GM19372 (cell line): ENCODE measurements at regions not wholly inside any gene's neighbourhood (a gene's known extent, or its start where the extent isn't known, plus 50 kb on each side); places are given as distances from the start of the nearest gene placed in this dataset.

Experiments
- ATAC-seq: cut with Tn5 transposase; IDR thresholded peaks from one replicate; pipeline ENCODE4 v1.9.1; 2021; ENCODE audit warnings: mild to moderate bottlenecking, low read depth, moderate library complexity; ENCODE audit not compliant: unreplicated experiment

DNA sequence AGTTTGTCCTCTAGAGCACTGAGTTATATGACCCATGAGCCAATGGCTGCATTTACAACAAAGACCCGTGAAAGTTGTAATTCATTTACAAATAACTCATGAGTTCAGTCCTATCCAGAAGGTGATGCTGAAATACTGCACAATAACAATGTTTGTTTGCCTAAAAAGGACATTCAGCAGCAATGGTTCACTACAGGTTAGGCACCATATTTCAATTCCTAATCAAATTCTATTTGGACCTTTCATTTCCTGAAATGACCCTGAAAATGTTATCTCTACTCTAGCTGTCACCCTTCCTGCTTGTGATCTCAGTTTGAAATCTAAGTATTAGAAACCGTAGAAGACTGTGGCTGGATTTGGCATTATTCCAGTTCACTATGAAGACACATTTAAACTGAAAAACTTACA lies 191.2 kb upstream of the SAMSN1 start:
- ATAC-seq: no peak

GRCh38 chr21:14736672-14737071 lies 190.6 kb upstream of the SAMSN1 start:
- ATAC-seq: no peak

- ATAC-seq: peak; percentile 68
Measured at GRCh38 chr21:14736162-14736561, 190.0 kb upstream of the SAMSN1 start.

- no peak for ATAC-seq
Measured at GRCh38 chr21:14734833-14735232, 188.7 kb upstream of the SAMSN1 start.

DNA sequence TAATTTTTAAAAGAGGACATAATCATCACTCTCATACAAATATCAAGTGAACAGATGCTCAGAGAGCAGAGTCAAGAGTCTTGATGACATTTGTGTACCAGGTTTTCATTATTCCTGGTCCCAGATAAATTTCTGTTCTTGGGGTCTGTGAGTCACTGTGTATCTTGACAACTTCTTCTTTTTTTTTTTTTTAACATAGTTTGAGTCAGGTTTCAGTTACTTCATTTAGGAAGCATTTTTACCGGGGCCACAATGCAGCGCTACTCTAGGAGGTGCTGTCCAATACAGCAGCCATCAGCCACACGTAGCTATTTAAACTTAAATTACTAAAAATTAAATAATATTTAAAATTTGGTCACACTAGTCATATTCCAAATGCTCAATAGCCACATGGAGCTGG lies 188.1 kb upstream of the SAMSN1 start:
- no peak for ATAC-seq

- no peak for ATAC-seq
Measured at GRCh38 chr21:14725219-14725618, 179.1 kb upstream of the SAMSN1 start.

- ATAC-seq: no peak
Measured at GRCh38 chr21:14722841-14723483, 176.8 kb upstream of the SAMSN1 start.

- ATAC-seq: no peak
Measured at GRCh38 chr21:14720237-14720636, 174.1 kb upstream of the SAMSN1 start.

- ATAC-seq: no peak
Measured at GRCh38 chr21:14718951-14719350, 172.8 kb upstream of the SAMSN1 start.

DNA sequence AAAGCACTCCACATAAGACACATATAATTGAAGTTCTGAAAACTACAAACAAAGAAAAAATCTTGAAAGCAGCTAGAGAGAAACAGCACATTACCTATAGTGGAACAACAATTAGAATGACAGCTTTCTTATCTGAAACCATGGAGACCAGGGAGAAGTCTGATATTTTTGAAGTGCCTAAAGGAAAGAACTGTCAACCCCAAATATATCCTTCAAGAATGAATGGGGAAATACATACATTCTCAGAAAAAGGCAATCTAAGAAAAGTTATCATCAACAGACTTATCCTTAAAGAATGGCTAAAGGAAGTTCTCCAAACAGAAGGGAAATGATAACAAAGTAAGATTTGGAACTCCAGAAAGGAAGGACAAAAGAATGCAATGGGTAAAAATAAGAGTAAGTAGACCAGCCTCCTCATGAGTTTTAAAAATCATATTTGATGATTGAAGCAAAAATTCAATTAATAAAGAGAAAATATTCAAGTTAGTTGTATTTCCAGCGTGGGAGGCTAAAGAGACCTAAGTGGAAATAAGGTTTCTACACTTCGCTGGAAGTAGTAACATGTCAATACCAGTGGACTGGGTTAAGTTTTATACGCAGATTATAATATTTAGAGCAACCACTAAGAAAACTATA lies 170.8 kb upstream of the SAMSN1 start:
- ATAC-seq: no peak

GRCh38 chr21:14713109-14713508 lies 167.0 kb upstream of the SAMSN1 start:
- ATAC-seq: no peak

GRCh38 chr21:14712121-14712715 lies 166.1 kb upstream of the SAMSN1 start:
- ATAC-seq: no peak

DNA sequence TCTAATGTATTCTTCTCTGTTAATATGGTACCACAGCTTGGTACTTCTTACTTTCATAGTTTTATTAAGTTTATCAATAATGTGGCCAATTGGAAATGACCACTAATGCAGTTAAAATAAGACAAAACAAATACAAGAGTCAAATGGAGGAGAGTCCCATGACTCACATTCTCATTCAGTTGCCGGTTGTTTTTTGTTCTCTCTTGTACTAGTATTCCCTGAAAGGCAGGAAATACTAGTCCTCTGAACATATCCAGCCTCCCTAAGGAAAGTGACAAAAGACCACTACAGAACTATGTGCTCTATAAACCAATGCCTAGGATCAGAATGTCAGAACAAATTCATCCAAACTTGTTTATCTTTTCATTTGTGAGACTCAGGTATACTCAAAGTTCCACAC lies 165.2 kb upstream of the SAMSN1 start:
- no peak for ATAC-seq

GRCh38 chr21:14707511-14708020 lies 161.5 kb upstream of the SAMSN1 start:
- no peak for ATAC-seq

DNA sequence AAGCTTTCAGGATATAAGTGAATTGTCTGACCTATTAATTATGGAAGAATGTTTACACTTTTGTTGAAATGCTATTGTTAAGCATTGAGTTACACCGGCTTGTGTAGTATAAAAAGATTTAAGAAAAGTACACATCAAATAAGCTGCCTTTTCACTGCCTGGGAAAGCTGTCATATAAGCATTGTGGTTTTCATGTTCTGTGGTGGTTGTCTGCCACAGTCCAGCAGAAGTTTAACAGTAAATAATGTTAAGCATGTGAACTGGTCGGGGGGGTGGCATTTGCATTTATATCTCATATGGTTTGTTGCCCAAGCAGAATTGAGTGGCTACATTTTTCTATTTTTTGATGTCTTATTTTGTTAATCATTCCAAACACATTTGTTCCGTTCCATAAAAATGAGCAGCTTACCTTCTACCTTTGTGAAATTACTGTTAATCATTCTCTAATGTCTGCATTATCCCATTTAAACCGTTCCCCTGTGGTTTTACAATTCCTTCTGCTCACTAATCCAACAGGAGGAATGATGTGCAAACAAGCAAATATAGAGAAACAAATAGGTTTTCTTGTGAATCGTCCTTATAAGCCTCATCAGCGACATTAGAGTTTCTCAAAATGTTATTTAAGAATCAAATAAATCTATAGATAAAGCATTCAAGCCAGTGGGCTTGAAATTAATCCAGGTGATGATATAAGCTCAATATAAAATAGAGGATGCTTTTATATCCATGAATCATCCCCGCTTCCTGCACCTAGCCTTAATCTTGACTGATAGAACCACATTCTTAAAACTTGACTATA lies 160.8 kb upstream of the SAMSN1 start:
- ATAC-seq: no peak

GRCh38 chr21:14699433-14700407 lies 153.6 kb upstream of the SAMSN1 start:
- no peak for ATAC-seq

- ATAC-seq: no peak
Measured at GRCh38 chr21:14697769-14698168, 151.7 kb upstream of the SAMSN1 start.

- ATAC-seq: no peak
Measured at GRCh38 chr21:14694817-14695216, 148.7 kb upstream of the SAMSN1 start.

DNA sequence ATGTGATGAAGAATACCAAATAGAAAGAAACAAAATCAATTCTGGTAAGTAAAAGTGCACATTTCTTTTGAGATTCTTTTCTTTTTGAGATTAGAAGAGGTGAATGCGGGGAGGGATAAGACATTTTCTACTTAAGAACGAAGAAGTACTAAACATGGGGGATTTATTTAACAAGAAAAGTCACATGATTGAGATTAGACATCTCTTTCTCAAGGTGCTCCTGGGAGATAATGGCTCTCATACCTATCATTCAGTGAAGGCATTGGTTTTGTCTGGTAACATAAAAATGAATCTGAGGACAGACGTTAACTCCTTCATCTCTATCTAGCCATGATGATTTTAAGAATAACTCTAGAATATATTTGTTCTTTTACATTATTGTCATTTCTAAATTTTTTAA lies 147.9 kb upstream of the SAMSN1 start:
- ATAC-seq: no peak

DNA sequence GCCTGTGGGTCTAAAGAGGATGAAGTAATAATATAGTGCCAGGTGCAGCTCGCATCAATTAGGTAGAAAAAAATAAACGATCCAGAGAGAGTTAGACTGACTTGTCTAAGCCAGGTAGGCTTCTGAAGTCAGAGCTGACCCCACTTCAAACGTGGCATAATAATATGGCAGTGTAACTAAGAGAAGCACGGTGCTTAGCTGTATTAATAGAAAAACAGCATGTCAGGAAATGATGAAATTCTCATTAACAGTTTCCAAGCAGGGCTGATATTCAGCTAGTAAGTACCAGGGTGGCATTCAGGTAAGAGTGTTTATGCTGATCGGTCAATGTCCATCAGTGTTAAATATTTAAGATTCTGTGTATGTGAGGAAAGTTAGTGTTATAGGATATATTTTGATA lies 145.8 kb upstream of the SAMSN1 start:
- ATAC-seq: no peak
